ENCODE measurements at regions not wholly inside any gene's neighbourhood (a gene's known extent, or its start where the extent isn't known, plus 50 kb on each side); places are given as distances from the start of the nearest gene placed in this dataset.

GRCh38 chr14:100638211-100638855, 51.1 kb upstream of the BEGAIN start:
- DNase-seq (ENCODE audit: low read depth in 4 of 4, low spot score in 1 of 4): no peak

DNA sequence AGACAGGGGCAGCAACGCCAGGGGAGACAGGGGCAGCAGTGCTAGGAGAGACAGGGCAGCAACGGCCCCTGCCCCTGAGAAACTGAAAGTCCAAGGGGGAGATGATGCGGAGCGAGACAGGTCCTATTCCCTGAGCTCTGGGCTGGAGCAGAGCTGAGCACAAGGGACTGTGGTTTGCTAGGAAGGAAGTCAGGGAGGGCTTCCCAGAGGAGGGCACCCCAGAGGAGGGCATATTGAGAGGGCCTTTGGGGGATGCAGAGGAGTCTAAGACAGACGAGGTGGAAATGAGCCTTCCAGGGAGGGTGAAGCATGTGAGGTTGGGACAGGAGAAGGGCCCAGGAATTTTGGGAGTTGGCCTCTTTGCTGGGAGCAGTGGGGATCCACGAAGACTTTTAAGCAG, 52.1 kb upstream of the BEGAIN start:
- DNase-seq (ENCODE audit: low read depth in 4 of 4, low spot score in 1 of 4): no peak

GRCh38 chr14:100640471-100641273, 53.5 kb upstream of the BEGAIN start:
- DNase-seq (ENCODE audit: low read depth in 4 of 4, low spot score in 1 of 4): peak; percentile 16 to 67 (median 30)

GRCh38 chr14:100641274-100641860, 54.1 kb upstream of the BEGAIN start:
- DNase-seq (ENCODE audit: low read depth in 4 of 4, low spot score in 1 of 4): no peak

- no peak for DNase-seq (ENCODE audit: low read depth in 4 of 4, low spot score in 1 of 4)
Measured at GRCh38 chr14:100643426-100643825, 56.2 kb upstream of the BEGAIN start.

GRCh38 chr14:100644383-100644782, 57.2 kb upstream of the BEGAIN start:
- no peak for DNase-seq (ENCODE audit: low read depth in 4 of 4, low spot score in 1 of 4)

- DNase-seq (ENCODE audit: low read depth in 4 of 4, low spot score in 1 of 4): no peak
Measured at GRCh38 chr14:100644784-100645183, 57.6 kb upstream of the BEGAIN start.

- DNase-seq (ENCODE audit: low read depth in 4 of 4, low spot score in 1 of 4): peak; percentile 81 to 87 (median 84)
Measured at GRCh38 chr14:100645196-100645981, 58.2 kb upstream of the BEGAIN start.

- no peak for DNase-seq (ENCODE audit: low read depth in 4 of 4, low spot score in 1 of 4)
Measured at GRCh38 chr14:100645982-100646314, 58.7 kb upstream of the BEGAIN start.

DNA sequence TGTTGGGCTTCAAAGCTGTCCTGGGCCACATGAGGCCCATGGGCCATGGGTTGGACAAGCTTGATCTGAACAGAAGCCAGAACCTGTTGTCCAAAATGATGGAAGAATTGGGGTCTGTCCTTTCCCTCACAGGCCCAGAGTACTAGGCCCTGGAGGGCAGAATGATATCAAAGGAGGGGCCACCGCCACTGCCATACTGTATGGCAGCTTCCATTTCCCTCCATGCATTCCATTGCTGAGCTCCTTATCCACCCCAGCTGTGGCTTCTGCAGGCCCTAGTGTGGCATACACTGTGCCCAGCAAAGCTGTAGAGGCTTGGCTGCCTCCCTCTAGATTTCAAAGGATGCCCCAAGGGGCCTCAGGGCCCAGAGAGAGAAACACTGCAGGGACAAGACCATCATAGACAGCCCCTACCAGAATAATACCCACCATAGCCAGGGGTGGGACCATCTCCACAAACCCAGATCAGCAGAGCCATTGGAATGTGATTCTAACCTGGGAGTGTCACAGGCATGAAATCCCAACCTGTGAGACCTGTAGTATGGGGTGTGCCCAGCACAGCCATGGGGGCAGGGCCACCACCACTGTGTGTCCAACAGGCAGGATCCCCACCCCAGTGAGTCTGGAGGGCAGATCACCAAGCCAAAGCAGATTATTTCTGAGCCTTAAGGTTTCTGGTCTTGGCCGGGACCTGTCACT, 61.4 kb upstream of the BEGAIN start:
- no peak for DNase-seq (ENCODE audit: low read depth in 4 of 4, low spot score in 1 of 4)

GRCh38 chr14:100649173-100649519, 61.9 kb upstream of the BEGAIN start:
- no peak for DNase-seq (ENCODE audit: low read depth in 4 of 4, low spot score in 1 of 4)

DNA sequence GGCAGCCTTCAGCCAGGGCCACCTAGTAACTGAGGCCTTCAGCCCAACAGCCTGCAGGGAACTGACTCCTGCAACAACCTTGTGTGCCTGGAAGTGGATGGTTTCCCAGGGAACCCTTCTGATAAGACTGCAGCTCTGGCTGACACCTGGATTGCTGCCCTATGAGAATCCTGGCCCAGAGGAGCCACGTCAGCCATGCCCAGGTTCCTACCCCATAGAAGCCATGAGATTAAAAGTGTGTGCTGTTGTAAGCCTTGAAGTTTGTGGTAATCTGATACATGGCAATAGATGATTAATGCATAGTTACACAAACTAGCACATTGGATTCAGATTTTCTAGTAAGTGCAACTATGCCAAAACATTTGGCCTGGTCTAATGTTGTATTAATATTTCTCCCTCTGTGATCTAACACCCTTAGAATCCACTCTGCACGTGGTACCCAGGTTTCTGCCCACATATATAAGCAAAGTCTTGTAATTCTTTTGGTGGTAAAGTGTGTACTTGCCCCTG, 64.8 kb upstream of the BEGAIN start:
- DNase-seq (ENCODE audit: low read depth in 4 of 4, low spot score in 1 of 4): no peak

DNA sequence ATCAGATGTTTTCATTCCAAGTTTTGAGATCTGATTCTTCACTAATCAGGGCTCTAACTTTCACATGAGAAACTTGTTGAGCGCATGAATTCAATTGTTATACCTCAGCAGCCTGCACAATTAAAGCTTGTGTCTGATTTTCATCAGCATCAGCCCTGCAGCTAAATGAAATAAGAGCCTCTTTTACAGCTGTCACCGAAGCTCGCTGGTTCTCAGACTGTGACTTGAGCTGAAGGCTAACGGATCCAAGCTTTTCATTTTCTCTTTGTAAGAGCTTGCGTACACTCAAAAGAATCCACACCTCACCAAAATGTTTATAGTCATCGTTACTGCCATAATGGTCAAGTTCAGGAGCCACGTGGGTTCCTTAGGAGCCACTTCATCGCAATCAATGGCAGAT, 65.5 kb upstream of the BEGAIN start:
- DNase-seq (ENCODE audit: low read depth in 4 of 4, low spot score in 1 of 4): no peak

DNA sequence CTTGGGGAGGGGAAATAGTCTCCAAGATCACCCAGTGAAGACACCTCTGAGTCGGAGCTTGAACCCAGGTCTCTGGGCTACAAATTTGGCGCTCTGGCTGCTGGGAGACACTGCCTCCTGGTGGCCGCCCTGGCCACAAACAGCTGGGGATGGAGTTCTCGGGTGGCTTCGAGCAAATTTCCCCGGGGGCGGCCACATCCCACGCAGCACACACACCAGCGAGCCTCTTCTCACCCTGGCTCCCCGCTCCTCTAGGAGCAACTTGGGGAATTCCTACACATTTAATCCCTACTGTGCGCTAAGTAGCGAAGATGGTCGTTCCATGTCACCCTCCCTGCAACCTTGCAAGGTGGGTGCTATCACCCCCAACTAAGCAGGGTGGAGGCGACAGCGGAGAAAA, 66.2 kb upstream of the BEGAIN start:
- DNase-seq (ENCODE audit: low read depth in 4 of 4, low spot score in 1 of 4): peak in 1 of 4 experiments; percentile 7

DNA sequence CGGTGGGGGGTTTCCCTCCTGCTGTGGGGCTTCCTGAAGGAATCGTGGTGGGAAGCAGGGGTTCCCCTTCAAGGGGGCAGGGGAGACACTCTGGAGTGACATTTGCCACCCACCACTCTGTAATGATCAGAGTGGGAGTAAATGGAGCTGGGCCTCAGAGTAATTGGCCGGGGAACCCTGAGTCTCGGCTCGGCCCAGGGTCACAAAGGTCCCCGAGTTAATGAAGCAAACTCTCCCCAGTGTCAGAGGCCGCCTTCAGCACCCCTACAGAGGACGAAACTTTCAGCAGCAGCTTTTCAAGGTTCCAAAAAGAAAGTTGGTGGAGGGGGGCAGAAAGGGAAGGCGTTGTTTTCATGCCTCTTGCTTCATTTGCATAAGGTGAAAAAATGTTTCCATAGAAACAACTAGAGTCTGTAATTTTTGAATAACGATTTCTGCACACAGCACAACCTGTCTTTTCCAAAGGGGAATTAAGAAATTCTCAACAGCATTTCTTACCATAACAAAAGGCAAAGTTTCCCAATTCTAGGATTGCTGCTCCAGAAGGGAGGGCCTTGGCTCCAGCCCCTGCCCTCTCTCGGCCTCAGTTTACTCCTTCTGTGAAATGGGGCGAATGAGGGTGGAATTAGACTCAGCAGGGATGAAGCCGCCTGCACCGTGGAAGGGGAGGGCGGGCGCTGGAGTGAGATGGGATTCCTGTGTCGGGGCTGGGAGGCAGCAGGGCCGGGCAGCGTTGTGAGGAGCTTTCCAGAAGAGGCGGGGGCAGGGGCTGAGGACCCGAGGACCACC, 67.0 kb upstream of the BEGAIN start:
- no peak for DNase-seq (ENCODE audit: low read depth in 4 of 4, low spot score in 1 of 4)

GRCh38 chr14:100654814-100655740, 67.9 kb upstream of the BEGAIN start:
- DNase-seq (ENCODE audit: low read depth in 4 of 4, low spot score in 1 of 4): peak in 3 of 4 experiments; percentile 16 to 20 (median 19)

- DNase-seq (ENCODE audit: low read depth in 4 of 4, low spot score in 1 of 4): no peak
Measured at GRCh38 chr14:100655741-100656085, 68.5 kb upstream of the BEGAIN start.

DNA sequence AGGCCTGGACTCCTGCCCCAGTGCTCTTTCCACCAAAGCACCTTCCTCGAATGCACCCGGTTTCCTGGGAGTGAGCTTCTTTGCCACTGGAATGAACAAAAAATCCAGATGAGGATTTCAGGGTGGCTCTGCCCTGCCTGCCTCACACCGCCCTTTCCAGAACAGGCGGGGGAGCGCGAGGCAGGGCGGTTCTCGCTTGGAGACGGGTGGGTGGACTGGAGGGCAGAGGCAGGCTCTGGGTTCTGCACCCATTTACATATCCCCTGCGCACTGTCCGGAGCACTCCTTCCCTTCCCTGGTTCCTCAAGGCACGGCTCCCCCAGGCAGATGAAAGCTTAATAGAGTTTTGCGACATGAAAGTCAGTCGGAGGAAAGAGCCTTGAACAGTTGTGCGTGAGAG, 69.7 kb upstream of the DLK1 start:
- DNase-seq (ENCODE audit: low read depth in 4 of 4, low spot score in 1 of 4): no peak

- DNase-seq (ENCODE audit: low read depth in 4 of 4, low spot score in 1 of 4): no peak
Measured at GRCh38 chr14:100657780-100658179, 68.9 kb upstream of the DLK1 start.

Data from stimulated activated CD4-positive, alpha-beta T cell treated with anti-CD3 and anti-CD28 coated beads, Interleukin-1b, Interleukin-23, amount 100 ng/mL, for 24 hours (primary cell).